HFFc6 (cell line): ENCODE measurements at regions not wholly inside any gene's neighbourhood (a gene's known extent, or its start where the extent isn't known, plus 50 kb on each side); places are given as distances from the start of the nearest gene placed in this dataset.
A peak's percentile ranks its signal among the peaks of the same experiment; 100 is the strongest.

Experiments used
- DNase-seq: peaks from one replicate; pipeline ENCODE4 v3.0.0-alpha.2; 2018
- H3K27ac Mint-ChIP-seq: 2 replicates; pipeline ENCODE4 v1.8.0; 2020; ENCODE audit warnings: mild to moderate bottlenecking, mixed read lengths
- H3K27me3 Mint-ChIP-seq: 2 replicates; pipeline ENCODE4 v1.8.0; 2021; ENCODE audit warnings: mild to moderate bottlenecking, moderate library complexity, mixed read lengths; ENCODE audit not compliant: insufficient read depth
- H3K36me3 Mint-ChIP-seq: 2 replicates; pipeline ENCODE4 v1.8.0; 2021; ENCODE audit warnings: low read depth, mixed read lengths
- H3K4me1 Mint-ChIP-seq: 2 replicates; pipeline ENCODE4 v1.8.0; 2020; ENCODE audit warnings: low read depth, mixed read lengths
- H3K4me3 Mint-ChIP-seq: 2 replicates; pipeline ENCODE4 v1.8.0; 2020; ENCODE audit warnings: mild to moderate bottlenecking, moderate library complexity, mixed read lengths
- H3K9me3 Mint-ChIP-seq: 2 replicates; pipeline ENCODE4 v1.8.0; 2020; ENCODE audit warnings: mild to moderate bottlenecking, mixed read lengths
- CTCF ChIP-seq: fragments of 200-600 bp; sonication (generic); IDR thresholded peaks from 2 replicates; pipeline ENCODE4 v1.5.0; 2021; ENCODE audit warnings: antibody characterized with exemption, mild to moderate bottlenecking

- H3K9me3 Mint-ChIP-seq, result no peaks in the 10 kb centered on the region
- H3K36me3 Mint-ChIP-seq, result no peaks in the 10 kb centered on the region
- peaks cover 32% of the 10 kb centered on the region for H3K4me1 Mint-ChIP-seq
- H3K27me3 Mint-ChIP-seq, result no peaks in the 10 kb centered on the region
- TF ChIP-seq CTCF, result no peak
- 0 out of 2 replicates have a peak overlapping the region, but pooled peaks have one; percentile 7 for H3K27ac Mint-ChIP-seq
- DNase-seq, result no peak
- H3K4me3 Mint-ChIP-seq, result no peak overlapping the region
Measured at GRCh38 chr6:146885708-146886457, 287.1 kb downstream of the ADGB start.

GRCh38 chr6:146886587-146887446 lies 288.0 kb downstream of the ADGB start:
- DNase-seq, result no peak
- peaks cover 41% of the 10 kb centered on the region for H3K4me1 Mint-ChIP-seq
- TF ChIP-seq CTCF, result no peak
- no peak overlapping the region for H3K27ac Mint-ChIP-seq
- H3K4me3 Mint-ChIP-seq, result no peak overlapping the region
- no peaks in the 10 kb centered on the region for H3K9me3 Mint-ChIP-seq
- H3K27me3 Mint-ChIP-seq, result no peaks in the 10 kb centered on the region
- no peaks in the 10 kb centered on the region for H3K36me3 Mint-ChIP-seq

GRCh38 chr6:146887447-146888077 lies 288.8 kb downstream of the ADGB start:
- Mint-ChIP-seq H3K27ac (no peak overlapping the region), H3K27me3 (no peaks in the 10 kb centered on the region), H3K9me3 (no peaks in the 10 kb centered on the region), H3K36me3 (no peaks in the 10 kb centered on the region), H3K4me3 (no peak overlapping the region), H3K4me1 (peaks cover 48% of the 10 kb centered on the region)
- DNase-seq, result no peak
- no peak for TF ChIP-seq CTCF

GRCh38 chr6:146889303-146889702 lies 290.5 kb downstream of the ADGB start:
- Mint-ChIP-seq H3K4me1 (peaks cover 59% of the 10 kb centered on the region), H3K27me3 (no peaks in the 10 kb centered on the region), H3K36me3 (peaks cover 2% of the 10 kb centered on the region; the same call in 1 of the 2 replicates), H3K4me3 (no peak overlapping the region), H3K9me3 (no peaks in the 10 kb centered on the region), H3K27ac (no peak overlapping the region)
- no peak for TF ChIP-seq CTCF
- no peak for DNase-seq

- Mint-ChIP-seq H3K4me1 (peaks cover 59% of the 10 kb centered on the region), H3K27ac (no peak overlapping the region), H3K27me3 (no peaks in the 10 kb centered on the region; the same call in 1 of the 2 replicates), H3K9me3 (no peaks in the 10 kb centered on the region), H3K4me3 (no peak overlapping the region), H3K36me3 (peaks cover 9% of the 10 kb centered on the region)
- TF ChIP-seq CTCF, result no peak
- DNase-seq, result no peak
Measured at GRCh38 chr6:146890172-146890571, 291.4 kb downstream of the ADGB start.
